Prostate gland (tissue), 2 donors: ENCODE measurements at regions not wholly inside any gene's neighbourhood (a gene's known extent, or its start where the extent isn't known, plus 50 kb on each side); places are given as distances from the start of the nearest gene placed in this dataset.

Source experiments
- DNase-seq: peaks from one replicate; pipeline ENCODE4 v3.0.0-alpha.2; 2019; ENCODE audit warnings: low spot score
- H3K27ac ChIP-seq, 2 donors: fragments of 200-600 bp; sonication (generic); 2 replicates each; pipeline ENCODE4 v1.5.1; 2017 to 2019
- H3K27me3 ChIP-seq: fragments of 200-600 bp; sonication (generic); replicated peaks from 2 replicates; pipeline ENCODE4 v1.5.1; 2019; ENCODE audit not compliant: insufficient read depth
- H3K36me3 ChIP-seq, 2 donors: fragments of 200-600 bp; sonication (generic); 1 replicate in 1 of 2; 2 replicates in 1 of 2; pipeline versions ENCODE4 v1.5.1 to v1.8.1; 2017 to 2019
- H3K4me1 ChIP-seq: fragments of 200-600 bp; sonication (generic); replicated peaks from 2 replicates; pipeline ENCODE4 v1.5.1; 2019
- H3K4me3 ChIP-seq, 2 donors: fragments of 200-600 bp; sonication (generic); 2 replicates each; pipeline ENCODE4 v1.5.1; 2017 to 2019
- H3K9me3 ChIP-seq: fragments of 200-600 bp; sonication (generic); 2 replicates; pipeline ENCODE4 v1.5.1; 2017
- POLR2A ChIP-seq: fragments of 450-650 bp; IDR thresholded peaks from one replicate; pipeline ENCODE4 v1.6.1; 2016; ENCODE audit warnings: antibody characterized with exemption, mild to moderate bottlenecking
- POLR2AphosphoS5 ChIP-seq: sonication (generic); formaldehyde crosslinking; IDR thresholded peaks from one replicate; pipeline ENCODE4 v1.6.1; 2017; ENCODE audit warnings: antibody characterized with exemption
- WGBS: methylation state at CpG from one replicate; pipeline ENCODE4 v1.1.5; 2018; 5-methylcytosine and 5-hydroxymethylcytosine counted together
- intact Hi-C: fragments of 100-400 bp; cut with DNase I; formaldehyde crosslinking; loops from one replicate; pipeline ENCODE4 v1.14.2; 2022
- TF ChIP-seq, protein P1 (sequence below), 4 experiments: fragments of 200-600 bp in 2 of 4; fragments of 450-650 bp in 2 of 4; sonication (generic) in 2 of 4; IDR thresholded peaks; 1 replicate in 3 of 4; 2 replicates in 1 of 4; pipeline ENCODE4 v1.5.1; 2016 to 2019; ENCODE audit warnings: antibody characterized with exemption in 4 of 4, mild to moderate bottlenecking in 2 of 4, moderate library complexity in 2 of 4

DNA sequence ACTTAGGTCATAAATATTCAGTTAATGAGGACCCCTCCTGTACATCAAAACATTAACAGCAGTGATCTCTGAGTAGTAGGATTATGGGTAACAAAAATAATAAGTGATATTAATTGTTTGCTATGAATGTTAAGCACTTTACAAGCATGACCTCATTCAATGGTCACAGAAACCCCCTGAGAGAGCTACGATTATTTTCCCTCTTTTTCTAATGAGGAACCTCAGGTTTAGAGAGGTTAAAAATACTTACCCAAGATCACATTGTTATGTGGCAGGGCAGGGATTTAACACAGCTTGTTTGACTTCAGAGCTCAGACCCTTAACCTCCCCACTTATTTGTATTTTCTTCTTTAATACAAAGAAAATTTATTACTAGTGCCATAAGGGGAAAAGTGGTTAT, 228.2 kb downstream of the TBL1XR1 start:
- Histone ChIP-seq H3K4me3 (no peak overlapping the region), H3K4me1 (no peaks in the 10 kb centered on the region), H3K27me3 (no peaks in the 10 kb centered on the region), H3K36me3 (no peaks in the 10 kb centered on the region), H3K27ac (no peak overlapping the region), H3K9me3 (no peaks in the 10 kb centered on the region)
- intact Hi-C loops, result no loop called here
- no peak for DNase-seq
- no peak for TF ChIP-seq POLR2AphosphoS5
- WGBS, result 46% methylated on average over 1 of the region's 1 CpG

DNA sequence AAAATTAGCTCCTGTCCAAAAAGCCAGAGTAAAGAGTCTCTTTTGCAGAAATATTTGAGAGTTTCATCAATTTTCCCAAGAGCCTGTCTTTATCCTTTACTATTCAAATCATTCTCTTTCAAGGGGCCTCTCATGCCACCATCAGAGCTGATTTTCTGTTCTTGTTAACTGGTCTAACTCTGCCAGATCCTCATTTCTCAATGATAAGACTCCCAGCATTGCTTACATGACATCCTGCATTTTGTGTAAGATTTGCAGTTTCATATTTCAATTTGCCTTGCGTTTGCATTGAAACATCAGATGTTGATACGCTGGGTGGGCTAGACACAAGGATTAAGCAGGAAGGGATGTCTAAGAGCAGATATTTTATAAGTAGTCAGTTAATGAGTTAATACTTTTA, 228.7 kb downstream of the TBL1XR1 start:
- H3K4me1 ChIP-seq, result no peaks in the 10 kb centered on the region
- H3K36me3 ChIP-seq, result no peaks in the 10 kb centered on the region
- 96% methylated on average over 2 of the region's 2 CpGs for WGBS
- DNase-seq, result no peak
- intact Hi-C loops, result no loop called here
- no peaks in the 10 kb centered on the region for H3K9me3 ChIP-seq
- no peak overlapping the region for H3K27ac ChIP-seq
- no peaks in the 10 kb centered on the region for H3K27me3 ChIP-seq
- H3K4me3 ChIP-seq, result no peak overlapping the region
- no peak for TF ChIP-seq POLR2A
- TF ChIP-seq POLR2AphosphoS5, result no peak
- TF ChIP-seq, protein P1, sequence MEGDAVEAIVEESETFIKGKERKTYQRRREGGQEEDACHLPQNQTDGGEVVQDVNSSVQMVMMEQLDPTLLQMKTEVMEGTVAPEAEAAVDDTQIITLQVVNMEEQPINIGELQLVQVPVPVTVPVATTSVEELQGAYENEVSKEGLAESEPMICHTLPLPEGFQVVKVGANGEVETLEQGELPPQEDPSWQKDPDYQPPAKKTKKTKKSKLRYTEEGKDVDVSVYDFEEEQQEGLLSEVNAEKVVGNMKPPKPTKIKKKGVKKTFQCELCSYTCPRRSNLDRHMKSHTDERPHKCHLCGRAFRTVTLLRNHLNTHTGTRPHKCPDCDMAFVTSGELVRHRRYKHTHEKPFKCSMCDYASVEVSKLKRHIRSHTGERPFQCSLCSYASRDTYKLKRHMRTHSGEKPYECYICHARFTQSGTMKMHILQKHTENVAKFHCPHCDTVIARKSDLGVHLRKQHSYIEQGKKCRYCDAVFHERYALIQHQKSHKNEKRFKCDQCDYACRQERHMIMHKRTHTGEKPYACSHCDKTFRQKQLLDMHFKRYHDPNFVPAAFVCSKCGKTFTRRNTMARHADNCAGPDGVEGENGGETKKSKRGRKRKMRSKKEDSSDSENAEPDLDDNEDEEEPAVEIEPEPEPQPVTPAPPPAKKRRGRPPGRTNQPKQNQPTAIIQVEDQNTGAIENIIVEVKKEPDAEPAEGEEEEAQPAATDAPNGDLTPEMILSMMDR (IDR thresholded peaks at IDR 0.05), result no peak

DNA sequence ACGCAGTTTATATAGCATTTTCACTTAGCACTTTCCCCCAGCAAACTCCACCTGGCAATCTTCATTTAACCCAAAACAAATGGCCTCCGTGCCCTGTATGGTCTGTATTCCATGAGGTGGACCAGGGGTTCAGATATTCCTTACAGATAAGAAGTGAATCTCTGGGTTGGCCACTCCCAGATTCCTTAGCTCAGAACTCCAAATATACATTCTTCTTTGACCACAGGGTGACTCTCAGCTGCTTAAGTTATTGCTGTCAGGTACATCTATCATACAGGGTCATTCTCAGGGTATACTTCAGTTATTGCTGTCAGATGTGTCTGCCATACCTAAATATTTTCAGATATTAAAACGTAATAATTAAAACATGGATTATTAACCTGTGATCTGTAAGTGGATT, 229.8 kb downstream of the TBL1XR1 start:
- TF ChIP-seq POLR2AphosphoS5, result no peak
- DNase-seq, result no peak
- H3K27ac ChIP-seq, result no peak overlapping the region
- no peaks in the 10 kb centered on the region for H3K4me1 ChIP-seq
- 86% methylated on average over 3 of the region's 3 CpGs for WGBS
- intact Hi-C loops, result no loop called here
- H3K4me3 ChIP-seq, result no peak overlapping the region
- no peaks in the 10 kb centered on the region for H3K9me3 ChIP-seq
- H3K36me3 ChIP-seq, result no peaks in the 10 kb centered on the region
- H3K27me3 ChIP-seq, result no peaks in the 10 kb centered on the region

DNA sequence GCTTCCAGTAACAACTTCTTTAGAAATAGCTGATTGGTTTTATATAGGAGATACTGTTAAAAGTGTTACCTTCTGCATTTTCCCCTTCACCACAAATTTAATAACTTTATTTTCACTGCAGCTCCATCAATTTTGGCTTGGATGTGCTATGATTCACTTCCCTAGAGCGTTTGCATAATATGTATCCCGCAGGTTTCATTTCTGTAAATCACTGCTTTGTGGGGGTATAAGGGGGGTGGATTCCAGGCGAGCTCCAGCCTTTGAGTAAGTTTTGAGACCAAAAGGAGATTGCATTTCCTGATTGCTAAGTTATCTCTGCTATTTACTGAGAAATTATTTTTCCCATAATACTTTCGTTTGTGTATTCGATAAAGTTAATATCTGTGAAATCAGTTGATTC, 232.6 kb downstream of the TBL1XR1 start:
- no peak overlapping the region for H3K27ac ChIP-seq
- TF ChIP-seq, protein P1 (IDR thresholded peaks at IDR 0.05), result no peak
- TF ChIP-seq POLR2AphosphoS5 (no peak), POLR2A (no peak)
- intact Hi-C loops, result no loop called here
- no peaks in the 10 kb centered on the region for H3K36me3 ChIP-seq
- H3K4me1 ChIP-seq, result no peaks in the 10 kb centered on the region
- H3K9me3 ChIP-seq, result no peaks in the 10 kb centered on the region
- no peak overlapping the region for H3K4me3 ChIP-seq
- DNase-seq, result no peak
- H3K27me3 ChIP-seq, result no peaks in the 10 kb centered on the region
- 82% methylated on average over 5 of the region's 5 CpGs for WGBS

DNA sequence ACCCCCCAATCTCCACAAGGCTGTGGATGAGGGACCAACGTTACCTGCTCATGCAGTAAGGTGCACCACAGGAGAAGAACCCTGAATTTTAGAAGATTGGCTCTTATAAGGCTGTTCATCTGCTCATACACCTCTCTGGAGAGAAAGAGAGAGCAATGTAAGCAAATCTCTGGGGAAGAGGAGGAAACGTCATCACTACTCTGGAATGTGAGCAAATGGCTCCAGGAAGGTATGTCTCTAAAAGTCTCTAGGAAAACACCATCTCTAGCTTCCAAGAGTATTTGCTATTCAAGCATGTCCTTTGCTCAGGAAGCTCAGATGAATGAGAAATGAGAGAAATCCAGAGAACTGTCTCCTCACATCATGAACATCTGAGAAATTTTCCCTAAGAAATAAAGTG, 235.4 kb downstream of the TBL1XR1 start:
- Histone ChIP-seq H3K27ac (no peak overlapping the region), H3K4me1 (no peaks in the 10 kb centered on the region), H3K4me3 (no peak overlapping the region), H3K27me3 (no peaks in the 10 kb centered on the region), H3K36me3 (no peaks in the 10 kb centered on the region), H3K9me3 (no peaks in the 10 kb centered on the region)
- intact Hi-C loops, result no loop called here
- no peak for DNase-seq
- TF ChIP-seq POLR2AphosphoS5 (no peak), POLR2A (no peak)
- TF ChIP-seq, protein P1 (IDR thresholded peaks at IDR 0.05), result no peak
- WGBS, result 95% methylated on average over 2 of the region's 2 CpGs

DNA sequence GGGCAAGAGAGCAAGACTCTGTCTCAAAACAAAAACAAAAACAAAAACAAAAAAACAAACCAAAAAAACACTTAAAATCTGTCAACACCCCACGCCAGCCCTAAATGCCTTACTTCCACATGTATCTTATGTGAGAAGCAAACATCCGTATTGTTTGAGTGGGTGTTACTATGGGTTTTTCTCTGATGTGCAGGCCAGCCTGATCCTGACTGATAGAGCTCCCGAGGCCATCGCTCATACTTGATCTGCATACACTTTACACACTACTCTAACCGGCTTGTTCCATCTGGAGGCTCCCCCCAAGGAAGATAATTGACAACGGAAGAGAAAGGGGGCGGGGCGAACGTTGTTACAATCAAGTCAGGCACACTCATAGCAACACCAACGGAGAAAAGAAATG, 237.4 kb downstream of the TBL1XR1 start:
- intact Hi-C loops, result no loop called here
- H3K36me3 ChIP-seq, result no peaks in the 10 kb centered on the region
- WGBS, result 91% methylated on average over 10 of the region's 10 CpGs

More for the DNA sequence above, 237.4 kb downstream of the TBL1XR1 start:
- no peak overlapping the region for H3K4me3 ChIP-seq
- no peaks in the 10 kb centered on the region for H3K27me3 ChIP-seq
- no peaks in the 10 kb centered on the region for H3K4me1 ChIP-seq
- no peaks in the 10 kb centered on the region for H3K9me3 ChIP-seq
- DNase-seq, result no peak
- no peak for TF ChIP-seq POLR2AphosphoS5
- TF ChIP-seq, protein P1 (IDR thresholded peaks at IDR 0.05), result no peak
- no peak for TF ChIP-seq POLR2A
- no peak overlapping the region for H3K27ac ChIP-seq
